NB4 (cell line): ENCODE measurements at regions not wholly inside any gene's neighbourhood (a gene's known extent, or its start where the extent isn't known, plus 50 kb on each side); places are given as distances from the start of the nearest gene placed in this dataset.

Experiments used
- CTCF ChIP-seq: IDR thresholded peaks from one replicate; pipeline ENCODE4 v1.5.1; 2012; ENCODE audit warnings: low read depth, low read length
- POLR2A ChIP-seq: IDR thresholded peaks from 2 replicates; pipeline ENCODE4 v1.6.1; 2011; ENCODE audit warnings: mild to moderate bottlenecking; ENCODE audit not compliant: insufficient read length; ENCODE audit errors: extremely low read depth

DNA sequence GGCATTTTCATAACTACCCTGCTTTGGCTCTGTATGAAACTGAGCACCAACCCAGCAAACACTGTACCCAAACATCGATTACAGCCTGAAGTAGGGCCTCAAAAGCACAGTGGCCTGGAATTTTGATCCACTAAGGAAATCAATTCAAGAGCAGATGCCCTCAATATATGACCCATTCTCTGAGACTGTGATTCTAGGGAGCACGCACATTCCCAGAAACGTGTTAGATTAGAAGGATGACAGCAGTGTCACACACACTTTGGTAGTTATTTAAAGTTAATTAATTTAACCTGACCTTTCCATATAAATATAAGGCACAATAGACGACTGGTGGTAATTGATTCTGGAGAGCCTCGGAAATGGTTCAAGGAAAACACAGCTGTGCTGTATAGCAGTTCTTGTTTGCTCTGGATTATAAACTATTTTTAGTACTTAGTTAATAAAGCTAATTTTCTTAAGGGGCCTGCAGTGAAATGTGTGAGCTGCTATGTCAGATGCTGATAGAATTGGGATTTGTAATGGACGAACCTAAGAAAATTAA, 126.3 kb upstream of the ZNF385D start:
- TF ChIP-seq CTCF (no peak), POLR2A (no peak)
